HEK293 (cell line): ENCODE measurements at regions not wholly inside any gene's neighbourhood (a gene's known extent, or its start where the extent isn't known, plus 50 kb on each side); places are given as distances from the start of the nearest gene placed in this dataset.

Experiments used
- CTCF ChIA-PET: fragments of 350-600 bp; formaldehyde crosslinking; extraction: SDS; loops from one replicate; lab custom pipeline; 2021; ENCODE audit warnings: antibody characterized with exemption; lab: Yijun Ruan, JAX
- POLR2A ChIA-PET: fragments of 300-600 bp; formaldehyde crosslinking; extraction: SDS; loops from one replicate; lab custom pipeline; 2020; ENCODE audit warnings: antibody characterized with exemption, inconsistent platforms; lab: Yijun Ruan, JAX
- H3K27ac ChIP-seq: fragments of 200-500 bp; sonication (Bioruptor generic); 2 replicates; pipeline ENCODE4 v1.5.1; 2014; ENCODE audit warnings: low read depth, low read length, control low read depth, inconsistent platforms; ENCODE audit errors: extremely low read depth
- H3K36me3 ChIP-seq, 2 experiments: fragments of 200-500 bp in 1 of 2; sonication (Bioruptor generic) in 1 of 2; 1 replicate in 1 of 2; 2 replicates in 1 of 2; pipeline ENCODE4 v1.5.1; 2014 to 2017; ENCODE audit warnings: inconsistent platforms in 2 of 2, low read length in 2 of 2; ENCODE audit not compliant: control insufficient read depth in 2 of 2, insufficient read depth in 1 of 2
- H3K4me1 ChIP-seq: fragments of 200-500 bp; sonication (Bioruptor generic); 2 replicates; pipeline ENCODE4 v1.5.1; 2014; ENCODE audit warnings: mild to moderate bottlenecking, low read length, inconsistent platforms; ENCODE audit not compliant: control insufficient read depth, insufficient read depth
- H3K4me3 ChIP-seq: 2 replicates; pipeline ENCODE4 v1.5.1; 2011; ENCODE audit warnings: low read depth, mild to moderate bottlenecking, control low read depth, low read length, moderate library complexity
- H3K9me3 ChIP-seq: fragments of 200-500 bp; sonication (Bioruptor generic); 2 replicates; pipeline ENCODE4 v1.5.1; 2014; ENCODE audit warnings: low read depth, low read length, inconsistent platforms; ENCODE audit not compliant: control insufficient read depth, insufficient read depth
- OVOL3 ChIP-seq: fragments of 450-650 bp; formaldehyde crosslinking; IDR thresholded peaks from 2 replicates; pipeline ENCODE4 v1.5.1; 2016; ENCODE audit warnings: missing biosample characterization, missing genetic modification characterization
- SCRT2 ChIP-seq: fragments of 450-650 bp; formaldehyde crosslinking; IDR thresholded peaks from 2 replicates; pipeline ENCODE4 v1.5.1; 2016; ENCODE audit warnings: missing biosample characterization, missing genetic modification characterization
- YY1 ChIP-seq: fragments of 450-650 bp; formaldehyde crosslinking; IDR thresholded peaks from 2 replicates; pipeline ENCODE4 v1.5.1; 2018; ENCODE audit warnings: missing biosample characterization, missing genetic modification characterization
- YY2 ChIP-seq: fragments of 450-650 bp; formaldehyde crosslinking; IDR thresholded peaks from 2 replicates; pipeline ENCODE4 v1.5.1; 2016; ENCODE audit warnings: missing biosample characterization, missing genetic modification characterization
- ZBTB17 ChIP-seq: fragments of 450-650 bp; formaldehyde crosslinking; IDR thresholded peaks from 2 replicates; pipeline ENCODE4 v1.5.1; 2016; ENCODE audit warnings: missing biosample characterization, missing genetic modification characterization
- ZEB2 ChIP-seq: fragments of 450-650 bp; formaldehyde crosslinking; IDR thresholded peaks from 2 replicates; pipeline ENCODE4 v1.5.1; 2016; ENCODE audit warnings: missing biosample characterization, missing genetic modification characterization
- ZFHX2 ChIP-seq: fragments of 450-650 bp; formaldehyde crosslinking; conservative IDR thresholded peaks from 2 replicates; pipeline ENCODE4 v1.5.1; 2016; ENCODE audit warnings: missing biosample characterization, missing genetic modification characterization
- ZFP37 ChIP-seq: fragments of 450-650 bp; formaldehyde crosslinking; IDR thresholded peaks from 2 replicates; pipeline ENCODE4 v1.5.1; 2016; ENCODE audit warnings: missing biosample characterization, missing genetic modification characterization
- ZNF2 ChIP-seq: fragments of 450-650 bp; formaldehyde crosslinking; IDR thresholded peaks from 2 replicates; pipeline ENCODE4 v1.5.1; 2016; ENCODE audit warnings: missing biosample characterization, missing genetic modification characterization
- ZNF223 ChIP-seq: fragments of 450-650 bp; formaldehyde crosslinking; IDR thresholded peaks from 2 replicates; pipeline ENCODE4 v1.5.1; 2016; ENCODE audit warnings: missing biosample characterization, missing genetic modification characterization
- ZNF280D ChIP-seq: fragments of 450-650 bp; formaldehyde crosslinking; IDR thresholded peaks from 2 replicates; pipeline ENCODE4 v1.5.1; 2016; ENCODE audit warnings: missing biosample characterization, missing genetic modification characterization
- ZNF292 ChIP-seq: fragments of 450-650 bp; formaldehyde crosslinking; IDR thresholded peaks from 2 replicates; pipeline ENCODE4 v1.5.1; 2016; ENCODE audit warnings: low read depth, missing biosample characterization, missing genetic modification characterization, borderline replicate concordance
- ZNF350 ChIP-seq: fragments of 450-650 bp; formaldehyde crosslinking; IDR thresholded peaks from 2 replicates; pipeline ENCODE4 v1.5.0; 2017; ENCODE audit warnings: missing biosample characterization, mild to moderate bottlenecking, missing genetic modification characterization
- ZNF394 ChIP-seq: fragments of 450-650 bp; formaldehyde crosslinking; IDR thresholded peaks from 2 replicates; pipeline ENCODE4 v1.5.1; 2016; ENCODE audit warnings: missing biosample characterization, missing genetic modification characterization, mild to moderate bottlenecking, moderate library complexity, borderline replicate concordance
- ZNF433 ChIP-seq: fragments of 450-650 bp; formaldehyde crosslinking; IDR thresholded peaks from 2 replicates; pipeline ENCODE4 v1.5.1; 2016; ENCODE audit warnings: missing biosample characterization, missing genetic modification characterization, low read depth
- ZNF48 ChIP-seq: fragments of 450-650 bp; formaldehyde crosslinking; IDR thresholded peaks from 2 replicates; pipeline ENCODE4 v1.5.1; 2016; ENCODE audit warnings: missing biosample characterization, missing genetic modification characterization
- ZNF513 ChIP-seq: fragments of 450-650 bp; IDR thresholded peaks from 2 replicates; pipeline ENCODE4 v1.5.1; 2018; ENCODE audit warnings: missing biosample characterization, missing genetic modification characterization
- ZNF561 ChIP-seq: fragments of 450-650 bp; IDR thresholded peaks from 2 replicates; pipeline ENCODE4 v1.5.1; 2018; ENCODE audit warnings: missing biosample characterization, missing genetic modification characterization, borderline replicate concordance
- ZNF791 ChIP-seq: fragments of 450-650 bp; formaldehyde crosslinking; IDR thresholded peaks from 2 replicates; pipeline ENCODE4 v1.5.1; 2016; ENCODE audit warnings: missing biosample characterization, missing genetic modification characterization
- TF ChIP-seq, protein P1 (sequence below): fragments of 450-650 bp; formaldehyde crosslinking; IDR thresholded peaks from 2 replicates; pipeline ENCODE4 v1.5.1; 2016; ENCODE audit warnings: missing biosample characterization, missing genetic modification characterization, low read depth
- TF ChIP-seq, protein P2 (sequence below): fragments of 450-650 bp; formaldehyde crosslinking; IDR thresholded peaks from 2 replicates; pipeline ENCODE4 v1.5.1; 2016; ENCODE audit warnings: missing biosample characterization, missing genetic modification characterization

- no peak for TF ChIP-seq ZNF223 (tag by site-specific recombination)
- TF ChIP-seq OVOL3 (tag by site-specific recombination): no peak
Measured at GRCh38 chr2:2743164-2743571, 412.1 kb upstream of the MYT1L start (continued).

GRCh38 chr2:2742726-2743125 lies 411.7 kb upstream of the MYT1L start:
- ChIA-PET POLR2A (no interaction called here), CTCF (interaction anchor here (1.0 kb wide), 1 partner anchor 11 kb away, joined by 3 read pairs; no protein-coding TSS in a partner anchor)
- no peaks in the 10 kb centered on the region for H3K36me3 ChIP-seq
- no peak overlapping the region for H3K4me3 ChIP-seq
- H3K4me1 ChIP-seq: no peaks in the 10 kb centered on the region
- no peaks in the 10 kb centered on the region for H3K9me3 ChIP-seq
- TF ChIP-seq ZNF292: no peak
- no peak for TF ChIP-seq ZNF791 (tag by site-specific recombination)
- TF ChIP-seq ZFP37 (tag by site-specific recombination): no peak
- TF ChIP-seq ZEB2 (tag by site-specific recombination): no peak
- no peak for TF ChIP-seq ZNF561 (tag by site-specific recombination)
- TF ChIP-seq ZNF394 (tag by site-specific recombination): no peak
- TF ChIP-seq ZNF48 (tag by site-specific recombination): no peak
- TF ChIP-seq, protein P1, sequence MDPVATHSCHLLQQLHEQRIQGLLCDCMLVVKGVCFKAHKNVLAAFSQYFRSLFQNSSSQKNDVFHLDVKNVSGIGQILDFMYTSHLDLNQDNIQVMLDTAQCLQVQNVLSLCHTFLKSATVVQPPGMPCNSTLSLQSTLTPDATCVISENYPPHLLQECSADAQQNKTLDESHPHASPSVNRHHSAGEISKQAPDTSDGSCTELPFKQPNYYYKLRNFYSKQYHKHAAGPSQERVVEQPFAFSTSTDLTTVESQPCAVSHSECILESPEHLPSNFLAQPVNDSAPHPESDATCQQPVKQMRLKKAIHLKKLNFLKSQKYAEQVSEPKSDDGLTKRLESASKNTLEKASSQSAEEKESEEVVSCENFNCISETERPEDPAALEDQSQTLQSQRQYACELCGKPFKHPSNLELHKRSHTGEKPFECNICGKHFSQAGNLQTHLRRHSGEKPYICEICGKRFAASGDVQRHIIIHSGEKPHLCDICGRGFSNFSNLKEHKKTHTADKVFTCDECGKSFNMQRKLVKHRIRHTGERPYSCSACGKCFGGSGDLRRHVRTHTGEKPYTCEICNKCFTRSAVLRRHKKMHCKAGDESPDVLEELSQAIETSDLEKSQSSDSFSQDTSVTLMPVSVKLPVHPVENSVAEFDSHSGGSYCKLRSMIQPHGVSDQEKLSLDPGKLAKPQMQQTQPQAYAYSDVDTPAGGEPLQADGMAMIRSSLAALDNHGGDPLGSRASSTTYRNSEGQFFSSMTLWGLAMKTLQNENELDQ: no peak
- TF ChIP-seq, protein P2, sequence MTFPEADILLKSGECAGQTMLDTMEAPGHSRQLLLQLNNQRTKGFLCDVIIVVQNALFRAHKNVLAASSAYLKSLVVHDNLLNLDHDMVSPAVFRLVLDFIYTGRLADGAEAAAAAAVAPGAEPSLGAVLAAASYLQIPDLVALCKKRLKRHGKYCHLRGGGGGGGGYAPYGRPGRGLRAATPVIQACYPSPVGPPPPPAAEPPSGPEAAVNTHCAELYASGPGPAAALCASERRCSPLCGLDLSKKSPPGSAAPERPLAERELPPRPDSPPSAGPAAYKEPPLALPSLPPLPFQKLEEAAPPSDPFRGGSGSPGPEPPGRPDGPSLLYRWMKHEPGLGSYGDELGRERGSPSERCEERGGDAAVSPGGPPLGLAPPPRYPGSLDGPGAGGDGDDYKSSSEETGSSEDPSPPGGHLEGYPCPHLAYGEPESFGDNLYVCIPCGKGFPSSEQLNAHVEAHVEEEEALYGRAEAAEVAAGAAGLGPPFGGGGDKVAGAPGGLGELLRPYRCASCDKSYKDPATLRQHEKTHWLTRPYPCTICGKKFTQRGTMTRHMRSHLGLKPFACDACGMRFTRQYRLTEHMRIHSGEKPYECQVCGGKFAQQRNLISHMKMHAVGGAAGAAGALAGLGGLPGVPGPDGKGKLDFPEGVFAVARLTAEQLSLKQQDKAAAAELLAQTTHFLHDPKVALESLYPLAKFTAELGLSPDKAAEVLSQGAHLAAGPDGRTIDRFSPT (tag by site-specific recombination): no peak
- no peak for TF ChIP-seq ZFHX2
- TF ChIP-seq ZNF433 (tag by site-specific recombination): no peak
- TF ChIP-seq ZBTB17 (tag by site-specific recombination): no peak
- no peak for TF ChIP-seq ZNF513 (tag by site-specific recombination)
- no peak for TF ChIP-seq ZNF350 (tag by site-specific recombination)
- no peak for TF ChIP-seq YY1 (tag by site-specific recombination)
- no peak for TF ChIP-seq YY2 (tag by site-specific recombination)
- no peak for TF ChIP-seq SCRT2 (tag by site-specific recombination)
- TF ChIP-seq ZNF280D (tag by site-specific recombination): no peak
- TF ChIP-seq ZNF2 (tag by site-specific recombination): no peak
- no peak overlapping the region for H3K27ac ChIP-seq
